EL (cell line): ENCODE measurements at regions not wholly inside any gene's neighbourhood (a gene's known extent, or its start where the extent isn't known, plus 50 kb on each side); places are given as distances from the start of the nearest gene placed in this dataset.

ENCODE experiments used
- DNase-seq: peaks from one replicate; pipeline ENCODE4 v3.0.0-alpha.2; 2016

GRCh38 chr13:73960474-73960873 lies 173.7 kb downstream of the KLF12 start:
- no peak for DNase-seq

GRCh38 chr13:73958657-73959397 lies 175.4 kb downstream of the KLF12 start:
- DNase-seq, result no peak

- no peak for DNase-seq
Observed at GRCh38 chr13:73957889-73958288, 176.3 kb downstream of the KLF12 start.

- no peak for DNase-seq
Observed at GRCh38 chr13:73956795-73957408, 177.3 kb downstream of the KLF12 start.

GRCh38 chr13:73955977-73956500 lies 178.2 kb downstream of the KLF12 start:
- DNase-seq, result no peak

GRCh38 chr13:73954808-73955207 lies 179.4 kb downstream of the KLF12 start:
- DNase-seq, result no peak

GRCh38 chr13:73952648-73953047 lies 181.6 kb downstream of the KLF12 start:
- DNase-seq, result peak; percentile 40

- DNase-seq, result no peak
Observed at GRCh38 chr13:73948848-73949529, 185.2 kb downstream of the KLF12 start.

GRCh38 chr13:73945871-73946270 lies 188.3 kb downstream of the KLF12 start:
- no peak for DNase-seq

GRCh38 chr13:73945382-73945781 lies 188.8 kb downstream of the KLF12 start:
- DNase-seq, result no peak

- DNase-seq, result no peak
Observed at GRCh38 chr13:73943965-73944233, 190.3 kb downstream of the KLF12 start.

- DNase-seq, result no peak
Observed at GRCh38 chr13:73943137-73943964, 190.9 kb downstream of the KLF12 start.

GRCh38 chr13:73941752-73942151 lies 192.5 kb downstream of the KLF12 start:
- DNase-seq, result no peak

GRCh38 chr13:73940098-73940497 lies 194.1 kb downstream of the KLF12 start:
- DNase-seq, result no peak

- no peak for DNase-seq
Observed at GRCh38 chr13:73939603-73940002, 194.6 kb downstream of the KLF12 start.

GRCh38 chr13:73939071-73939380 lies 195.2 kb downstream of the KLF12 start:
- DNase-seq, result no peak

- DNase-seq, result peak; percentile 90
Observed at GRCh38 chr13:73938372-73939070, 195.7 kb downstream of the KLF12 start.

GRCh38 chr13:73937441-73937840 lies 196.8 kb downstream of the KLF12 start:
- peak; percentile 41 for DNase-seq

GRCh38 chr13:73935991-73936390 lies 198.2 kb downstream of the KLF12 start:
- DNase-seq, result no peak

GRCh38 chr13:73934771-73935170 lies 199.4 kb downstream of the KLF12 start:
- no peak for DNase-seq

- DNase-seq, result peak; percentile 45
Observed at GRCh38 chr13:73934215-73934641, 200.0 kb downstream of the KLF12 start.

- DNase-seq, result no peak
Observed at GRCh38 chr13:73933795-73934194, 200.4 kb downstream of the KLF12 start.

- DNase-seq, result no peak
Observed at GRCh38 chr13:73932091-73932490, 202.1 kb downstream of the KLF12 start.
